ENCODE measurements at regions not wholly inside any gene's neighbourhood (a gene's known extent, or its start where the extent isn't known, plus 50 kb on each side); places are given as distances from the start of the nearest gene placed in this dataset.

DNA sequence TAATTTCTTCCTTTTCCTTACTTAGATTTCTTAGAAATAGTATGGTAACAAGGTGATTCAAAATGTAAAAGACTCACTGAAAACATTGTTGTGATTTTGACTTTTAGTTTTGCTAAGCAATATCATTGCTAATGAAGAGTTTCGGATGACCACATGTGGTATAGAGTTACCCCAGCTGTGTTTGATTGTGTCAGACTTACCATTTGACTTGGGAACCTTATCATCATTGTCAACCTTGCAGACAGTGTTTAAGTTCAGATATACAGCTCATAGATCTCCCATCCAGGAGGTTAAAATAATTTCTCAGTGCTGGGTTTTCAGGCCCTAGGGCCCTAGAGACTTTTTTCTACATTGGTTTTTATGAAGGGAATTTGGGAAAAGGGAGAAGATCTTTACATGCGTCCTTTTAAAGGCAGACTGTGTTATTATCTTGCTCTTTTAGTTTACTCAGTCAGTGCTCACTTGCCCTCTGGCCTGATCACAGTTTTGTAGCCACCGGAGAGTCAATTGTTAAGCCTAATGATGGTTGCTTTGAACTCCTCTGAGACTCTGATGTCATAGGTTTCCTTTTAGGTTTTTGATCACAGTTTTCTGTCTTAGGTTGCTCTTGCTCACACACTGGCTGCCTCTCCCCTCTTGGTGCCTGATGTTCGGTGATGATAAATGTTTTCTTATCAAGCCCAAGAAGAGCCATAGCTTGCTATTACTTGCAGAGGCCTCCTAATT lies 133.5 kb upstream of the ZPLD1 start (continued):
- TF ChIP-seq, protein P1, sequence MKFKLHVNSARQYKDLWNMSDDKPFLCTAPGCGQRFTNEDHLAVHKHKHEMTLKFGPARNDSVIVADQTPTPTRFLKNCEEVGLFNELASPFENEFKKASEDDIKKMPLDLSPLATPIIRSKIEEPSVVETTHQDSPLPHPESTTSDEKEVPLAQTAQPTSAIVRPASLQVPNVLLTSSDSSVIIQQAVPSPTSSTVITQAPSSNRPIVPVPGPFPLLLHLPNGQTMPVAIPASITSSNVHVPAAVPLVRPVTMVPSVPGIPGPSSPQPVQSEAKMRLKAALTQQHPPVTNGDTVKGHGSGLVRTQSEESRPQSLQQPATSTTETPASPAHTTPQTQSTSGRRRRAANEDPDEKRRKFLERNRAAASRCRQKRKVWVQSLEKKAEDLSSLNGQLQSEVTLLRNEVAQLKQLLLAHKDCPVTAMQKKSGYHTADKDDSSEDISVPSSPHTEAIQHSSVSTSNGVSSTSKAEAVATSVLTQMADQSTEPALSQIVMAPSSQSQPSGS (IDR thresholded peaks at IDR 0.05; ENCODE audit: low read length) = no peak
- TF ChIP-seq JUND (IDR thresholded peaks at IDR 0.05; ENCODE audit: low read depth, low read length) = no peak

DNA sequence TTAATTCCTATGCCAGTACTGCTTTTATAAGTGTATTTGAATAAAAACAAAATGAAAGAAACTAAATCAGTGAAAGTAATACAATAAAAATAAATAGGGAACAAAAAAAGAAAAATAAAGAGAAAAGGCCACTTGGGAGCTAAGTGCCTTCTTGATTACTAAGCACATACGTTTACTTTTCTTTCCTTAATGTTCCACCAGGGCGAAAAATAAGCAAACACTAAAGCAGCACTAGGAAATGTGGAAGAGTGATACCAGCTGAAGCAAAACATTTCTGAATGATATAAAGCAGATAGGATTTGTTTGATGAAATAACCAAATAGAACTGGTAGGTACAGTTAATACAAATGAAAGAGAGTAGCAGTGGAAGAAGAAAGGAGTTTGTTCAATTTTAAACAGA lies 132.8 kb upstream of the ZPLD1 start:
- H3K79me2 ChIP-seq (ENCODE audit: control insufficient read depth, insufficient read depth, low read length) = no peaks in the 10 kb centered on the region
- no peak overlapping the region for H3K9ac ChIP-seq (ENCODE audit: control insufficient read depth, insufficient read depth, low read length)
- intact Hi-C loops (cut with micrococcal nuclease; ENCODE audit: unreplicated experiment) (no loop called here), in situ Hi-C loops (cut with MboI) (no loop called here)
- BruUV-seq (replicated peaks) = no TSS peak
- H2AFZ ChIP-seq (ENCODE audit: control insufficient read depth, low read depth, low read length) = no peak overlapping the region
- no peaks in the 10 kb centered on the region for H4K20me1 ChIP-seq (ENCODE audit: control insufficient read depth, insufficient read depth)
- no peaks in the 10 kb centered on the region for H3K9me3 ChIP-seq (replicated peaks; ENCODE audit: control insufficient read depth, insufficient read depth, low read length)
- FAIRE-seq (no peak), ATAC-seq (no peak), DNase-seq (ENCODE audit: low read depth, low spot score) (no peak)
- ChIA-PET RAD21 (ENCODE audit: unreplicated experiment) (no interaction called here), SMC1A (ENCODE audit: uncharacterized antibody, unreplicated experiment) (no interaction called here), POLR2A (no interaction called here), CTCF (interaction anchor here (1.3 kb wide), 1 partner anchor 77 kb away, joined by 3 read pairs; no protein-coding TSS in a partner anchor)
- no peaks in the 10 kb centered on the region for H3K4me1 ChIP-seq (ENCODE audit: control insufficient read depth, insufficient read depth, low read length)
- H3K4me3 ChIP-seq = no peak overlapping the region
- no peak overlapping the region for H3K27ac ChIP-seq (ENCODE audit: control insufficient read depth, insufficient read depth)
- H3K36me3 ChIP-seq (ENCODE audit: control insufficient read depth in 2 of 2, insufficient read depth in 2 of 2, low read length in 1 of 2) = no peaks in the 10 kb centered on the region
- no peaks in the 10 kb centered on the region; a peak in 1 of 4 replicates for H3K27me3 ChIP-seq (replicated peaks in 1 of 2; ENCODE audit: control insufficient read depth in 2 of 2, insufficient read depth in 2 of 2, low read length in 1 of 2)
- 54% methylated on average over 2 of the region's 2 CpGs for WGBS (ENCODE audit: insufficient coverage, insufficient replicate concordance, low lambda C conversion rate, missing lambda C conversion rate)
- no peak overlapping the region for H3K4me2 ChIP-seq (ENCODE audit: control insufficient read depth, insufficient read depth)
- TF ChIP-seq ZSCAN29 (IDR thresholded peaks at IDR 0.05) (no peak), GATAD2B (conservative IDR thresholded peaks at IDR 0.05; ENCODE audit: low read depth) (no peak), FOXK2 (IDR thresholded peaks at IDR 0.05) (no peak), WRNIP1 (IDR thresholded peaks at IDR 0.05; ENCODE audit: borderline replicate concordance, low read depth, low read length) (no peak), NBN (IDR thresholded peaks at IDR 0.05) (no peak), PAX8 (IDR thresholded peaks at IDR 0.05) (no peak), SIN3A (IDR thresholded peaks at IDR 0.05; ENCODE audit: low read depth, low read length) (no peak), JUNB (IDR thresholded peaks at IDR 0.05) (no peak), STAT1 (conservative IDR thresholded peaks at IDR 0.05) (no peak), TARDBP (IDR thresholded peaks at IDR 0.05; ENCODE audit: borderline replicate concordance) (no peak), POLR2AphosphoS2 (IDR thresholded peaks at IDR 0.05; ENCODE audit: low read depth, low read length) (no peak)
- TF ChIP-seq, protein P2, sequence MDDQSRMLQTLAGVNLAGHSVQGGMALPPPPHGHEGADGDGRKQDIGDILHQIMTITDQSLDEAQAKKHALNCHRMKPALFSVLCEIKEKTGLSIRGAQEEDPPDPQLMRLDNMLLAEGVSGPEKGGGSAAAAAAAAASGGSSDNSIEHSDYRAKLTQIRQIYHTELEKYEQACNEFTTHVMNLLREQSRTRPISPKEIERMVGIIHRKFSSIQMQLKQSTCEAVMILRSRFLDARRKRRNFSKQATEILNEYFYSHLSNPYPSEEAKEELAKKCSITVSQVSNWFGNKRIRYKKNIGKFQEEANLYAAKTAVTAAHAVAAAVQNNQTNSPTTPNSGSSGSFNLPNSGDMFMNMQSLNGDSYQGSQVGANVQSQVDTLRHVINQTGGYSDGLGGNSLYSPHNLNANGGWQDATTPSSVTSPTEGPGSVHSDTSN (IDR thresholded peaks at IDR 0.05; ENCODE audit: insufficient replicate concordance, low read depth, low read length) = no peak
- TF ChIP-seq, protein P1 (IDR thresholded peaks at IDR 0.05; ENCODE audit: low read length) = no peak
- TF ChIP-seq, protein P3, sequence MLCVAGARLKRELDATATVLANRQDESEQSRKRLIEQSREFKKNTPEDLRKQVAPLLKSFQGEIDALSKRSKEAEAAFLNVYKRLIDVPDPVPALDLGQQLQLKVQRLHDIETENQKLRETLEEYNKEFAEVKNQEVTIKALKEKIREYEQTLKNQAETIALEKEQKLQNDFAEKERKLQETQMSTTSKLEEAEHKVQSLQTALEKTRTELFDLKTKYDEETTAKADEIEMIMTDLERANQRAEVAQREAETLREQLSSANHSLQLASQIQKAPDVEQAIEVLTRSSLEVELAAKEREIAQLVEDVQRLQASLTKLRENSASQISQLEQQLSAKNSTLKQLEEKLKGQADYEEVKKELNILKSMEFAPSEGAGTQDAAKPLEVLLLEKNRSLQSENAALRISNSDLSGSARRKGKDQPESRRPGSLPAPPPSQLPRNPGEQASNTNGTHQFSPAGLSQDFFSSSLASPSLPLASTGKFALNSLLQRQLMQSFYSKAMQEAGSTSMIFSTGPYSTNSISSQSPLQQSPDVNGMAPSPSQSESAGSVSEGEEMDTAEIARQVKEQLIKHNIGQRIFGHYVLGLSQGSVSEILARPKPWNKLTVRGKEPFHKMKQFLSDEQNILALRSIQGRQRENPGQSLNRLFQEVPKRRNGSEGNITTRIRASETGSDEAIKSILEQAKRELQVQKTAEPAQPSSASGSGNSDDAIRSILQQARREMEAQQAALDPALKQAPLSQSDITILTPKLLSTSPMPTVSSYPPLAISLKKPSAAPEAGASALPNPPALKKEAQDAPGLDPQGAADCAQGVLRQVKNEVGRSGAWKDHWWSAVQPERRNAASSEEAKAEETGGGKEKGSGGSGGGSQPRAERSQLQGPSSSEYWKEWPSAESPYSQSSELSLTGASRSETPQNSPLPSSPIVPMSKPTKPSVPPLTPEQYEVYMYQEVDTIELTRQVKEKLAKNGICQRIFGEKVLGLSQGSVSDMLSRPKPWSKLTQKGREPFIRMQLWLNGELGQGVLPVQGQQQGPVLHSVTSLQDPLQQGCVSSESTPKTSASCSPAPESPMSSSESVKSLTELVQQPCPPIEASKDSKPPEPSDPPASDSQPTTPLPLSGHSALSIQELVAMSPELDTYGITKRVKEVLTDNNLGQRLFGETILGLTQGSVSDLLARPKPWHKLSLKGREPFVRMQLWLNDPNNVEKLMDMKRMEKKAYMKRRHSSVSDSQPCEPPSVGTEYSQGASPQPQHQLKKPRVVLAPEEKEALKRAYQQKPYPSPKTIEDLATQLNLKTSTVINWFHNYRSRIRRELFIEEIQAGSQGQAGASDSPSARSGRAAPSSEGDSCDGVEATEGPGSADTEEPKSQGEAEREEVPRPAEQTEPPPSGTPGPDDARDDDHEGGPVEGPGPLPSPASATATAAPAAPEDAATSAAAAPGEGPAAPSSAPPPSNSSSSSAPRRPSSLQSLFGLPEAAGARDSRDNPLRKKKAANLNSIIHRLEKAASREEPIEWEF (IDR thresholded peaks at IDR 0.05; ENCODE audit: insufficient replicate concordance, low read depth, low read length) = no peak
